DOHH2 (cell line): ENCODE measurements at regions not wholly inside any gene's neighbourhood (a gene's known extent, or its start where the extent isn't known, plus 50 kb on each side); places are given as distances from the start of the nearest gene placed in this dataset.

Experiments used
- H3F3A ChIP-seq: fragments of 200-600 bp; sonication (generic), shearing (Covaris generic); 2 replicates; pipeline ENCODE4 v1.6.0; 2016; ENCODE audit warnings: antibody characterized with exemption, mild to moderate bottlenecking; ENCODE audit not compliant: control insufficient read depth, insufficient read depth
- H3K27ac ChIP-seq: fragments of 200-600 bp; sonication (generic); 2 replicates; pipeline ENCODE4 v1.5.1; 2014; ENCODE audit warnings: low read depth, mild to moderate bottlenecking, low read length, moderate library complexity
- H3K27me3 ChIP-seq: fragments of 200-600 bp; sonication (generic); 2 replicates; pipeline ENCODE4 v1.6.1; 2014; ENCODE audit warnings: mild to moderate bottlenecking, low read length, mixed read lengths; ENCODE audit not compliant: control insufficient read depth
- H3K36me3 ChIP-seq: fragments of 200-600 bp; sonication (generic); 2 replicates; pipeline ENCODE4 v1.6.1; 2014; ENCODE audit warnings: mild to moderate bottlenecking, low read length, moderate library complexity, mixed read lengths; ENCODE audit not compliant: control insufficient read depth
- H3K4me1 ChIP-seq: fragments of 200-600 bp; sonication (generic); 2 replicates; pipeline ENCODE4 v1.6.1; 2014; ENCODE audit warnings: mild to moderate bottlenecking, low read length, mixed read lengths; ENCODE audit not compliant: control insufficient read depth
- H3K4me2 ChIP-seq: fragments of 200-600 bp; sonication (generic); 2 replicates; pipeline ENCODE4 v1.6.0; 2014; ENCODE audit warnings: mild to moderate bottlenecking, low read length, moderate library complexity
- H3K4me3 ChIP-seq: fragments of 200-600 bp; sonication (generic); 2 replicates; pipeline ENCODE4 v1.5.1; 2014; ENCODE audit warnings: mild to moderate bottlenecking, low read length, mixed read lengths
- H3K79me2 ChIP-seq: fragments of 200-600 bp; sonication (generic); 2 replicates; pipeline ENCODE4 v1.6.1; 2014; ENCODE audit warnings: mild to moderate bottlenecking, low read length, mixed read lengths; ENCODE audit not compliant: control insufficient read depth
- H3K9me2 ChIP-seq: fragments of 200-600 bp; sonication (generic); replicated peaks from 2 replicates; pipeline ENCODE4 v1.6.1; 2014; ENCODE audit warnings: mild to moderate bottlenecking, low read length, mixed read lengths; ENCODE audit not compliant: control insufficient read depth
- H3K9me3 ChIP-seq: fragments of 200-600 bp; sonication (generic); 2 replicates; pipeline ENCODE4 v1.6.1; 2014; ENCODE audit warnings: antibody characterized with exemption, low read length, mixed read lengths; ENCODE audit not compliant: control insufficient read depth, insufficient read depth
- H4K20me1 ChIP-seq: fragments of 200-600 bp; sonication (generic); 2 replicates; pipeline ENCODE4 v1.6.0; 2014; ENCODE audit warnings: low read depth, mild to moderate bottlenecking, antibody characterized with exemption, low read length, moderate library complexity; ENCODE audit not compliant: control insufficient read depth, insufficient read depth
- EZH2phosphoT487 ChIP-seq: fragments of 200-600 bp; sonication (generic); IDR thresholded peaks from 2 replicates; pipeline ENCODE4 v1.6.1; 2017; ENCODE audit warnings: borderline replicate concordance, mild to moderate bottlenecking, antibody characterized with exemption, low read length, moderate library complexity, mixed read lengths
- TF ChIP-seq, protein P1 (sequence below): fragments of 200-600 bp; sonication (generic); IDR thresholded peaks from one replicate; pipeline ENCODE4 v1.5.1; 2014; ENCODE audit warnings: antibody characterized with exemption, mild to moderate bottlenecking, low read depth, low read length; ENCODE audit not compliant: poor library complexity, severe bottlenecking

- no peak overlapping the region for H3K4me3 ChIP-seq
- no peaks in the 10 kb centered on the region; the same call in 1 of the 2 replicates for H3K9me2 ChIP-seq
- no peaks in the 10 kb centered on the region for H3K4me1 ChIP-seq
- H3F3A ChIP-seq: no peaks in the 10 kb centered on the region
- H3K4me2 ChIP-seq: no peak overlapping the region
- H3K27me3 ChIP-seq: no peaks in the 10 kb centered on the region
- TF ChIP-seq, protein P1, sequence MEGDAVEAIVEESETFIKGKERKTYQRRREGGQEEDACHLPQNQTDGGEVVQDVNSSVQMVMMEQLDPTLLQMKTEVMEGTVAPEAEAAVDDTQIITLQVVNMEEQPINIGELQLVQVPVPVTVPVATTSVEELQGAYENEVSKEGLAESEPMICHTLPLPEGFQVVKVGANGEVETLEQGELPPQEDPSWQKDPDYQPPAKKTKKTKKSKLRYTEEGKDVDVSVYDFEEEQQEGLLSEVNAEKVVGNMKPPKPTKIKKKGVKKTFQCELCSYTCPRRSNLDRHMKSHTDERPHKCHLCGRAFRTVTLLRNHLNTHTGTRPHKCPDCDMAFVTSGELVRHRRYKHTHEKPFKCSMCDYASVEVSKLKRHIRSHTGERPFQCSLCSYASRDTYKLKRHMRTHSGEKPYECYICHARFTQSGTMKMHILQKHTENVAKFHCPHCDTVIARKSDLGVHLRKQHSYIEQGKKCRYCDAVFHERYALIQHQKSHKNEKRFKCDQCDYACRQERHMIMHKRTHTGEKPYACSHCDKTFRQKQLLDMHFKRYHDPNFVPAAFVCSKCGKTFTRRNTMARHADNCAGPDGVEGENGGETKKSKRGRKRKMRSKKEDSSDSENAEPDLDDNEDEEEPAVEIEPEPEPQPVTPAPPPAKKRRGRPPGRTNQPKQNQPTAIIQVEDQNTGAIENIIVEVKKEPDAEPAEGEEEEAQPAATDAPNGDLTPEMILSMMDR: no peak
- TF ChIP-seq EZH2phosphoT487: no peak
- H3K9me3 ChIP-seq: no peaks in the 10 kb centered on the region
- no peaks in the 10 kb centered on the region for H3K79me2 ChIP-seq
- H3K36me3 ChIP-seq: no peaks in the 10 kb centered on the region
- no peak overlapping the region for H3K27ac ChIP-seq
- no peaks in the 10 kb centered on the region for H4K20me1 ChIP-seq
Observed at GRCh38 chr2:160941290-160941846, 218.9 kb upstream of the TANK start.

DNA sequence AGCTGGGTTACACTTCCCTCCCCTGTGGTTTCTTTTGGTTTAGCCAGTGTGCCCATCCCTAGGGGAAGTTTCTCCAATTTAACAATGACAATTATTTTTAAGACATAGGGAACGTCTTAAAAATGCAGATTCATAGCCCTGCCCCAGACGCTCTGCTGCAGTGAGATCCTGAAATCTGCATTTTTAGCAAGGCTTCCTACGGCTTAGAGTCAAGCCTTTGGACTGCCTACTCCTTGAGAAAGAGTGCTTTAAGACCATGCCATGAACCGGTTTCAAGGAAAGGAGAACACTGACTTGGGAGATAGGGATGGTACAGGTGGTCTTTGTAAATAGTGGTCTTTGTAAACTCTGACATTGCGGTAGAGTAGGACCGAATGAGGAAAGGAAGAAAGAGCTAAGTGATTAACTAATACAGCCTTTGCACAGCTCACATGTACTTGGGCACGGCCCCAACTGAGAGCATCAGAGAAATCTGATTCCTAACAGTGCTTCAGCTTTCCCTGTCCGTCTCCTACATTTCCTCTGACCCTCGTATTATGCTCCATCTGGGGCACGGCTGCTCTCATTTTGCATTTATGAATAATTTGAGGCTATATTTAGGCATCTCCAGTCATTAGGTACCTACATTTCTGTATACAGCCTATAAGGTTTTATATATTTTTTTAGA is 217.6 kb upstream of the TANK start:
- H3K27ac ChIP-seq: no peak overlapping the region
- no peaks in the 10 kb centered on the region for H3K9me3 ChIP-seq
- H4K20me1 ChIP-seq: no peaks in the 10 kb centered on the region
- no peaks in the 10 kb centered on the region for H3K4me1 ChIP-seq
- H3K36me3 ChIP-seq: no peaks in the 10 kb centered on the region
- TF ChIP-seq EZH2phosphoT487: no peak
- TF ChIP-seq, protein P1: no peak
- no peak overlapping the region for H3K4me2 ChIP-seq
- no peaks in the 10 kb centered on the region for H3F3A ChIP-seq
- no peak overlapping the region for H3K4me3 ChIP-seq
- no peaks in the 10 kb centered on the region for H3K27me3 ChIP-seq
- H3K9me2 ChIP-seq: no peaks in the 10 kb centered on the region; the same call in 1 of the 2 replicates
- no peaks in the 10 kb centered on the region for H3K79me2 ChIP-seq

DNA sequence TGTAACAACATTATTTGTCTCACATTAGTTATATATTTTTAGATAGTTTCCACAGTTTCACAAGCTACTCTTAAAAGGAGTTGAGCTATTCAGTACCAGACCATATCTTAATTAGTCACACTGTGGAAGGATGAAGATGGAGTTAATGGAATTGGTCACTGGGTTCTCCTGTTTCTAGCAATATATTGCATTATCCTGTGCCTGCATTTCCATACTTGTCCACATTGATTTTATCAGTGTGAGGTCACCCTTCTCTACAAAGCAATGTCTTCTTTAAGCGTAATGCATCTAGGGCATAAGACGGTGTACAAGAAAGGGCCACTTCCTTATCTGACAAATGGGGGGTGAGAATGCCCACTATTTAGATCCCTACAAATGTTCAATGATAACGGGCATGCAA is 216.8 kb upstream of the TANK start:
- no peak overlapping the region for H3K4me3 ChIP-seq
- H3K27ac ChIP-seq: no peak overlapping the region
- no peaks in the 10 kb centered on the region for H3K9me3 ChIP-seq
- H4K20me1 ChIP-seq: no peaks in the 10 kb centered on the region
- no peaks in the 10 kb centered on the region for H3K4me1 ChIP-seq
- no peaks in the 10 kb centered on the region for H3F3A ChIP-seq
- H3K4me2 ChIP-seq: no peak overlapping the region
- H3K36me3 ChIP-seq: no peaks in the 10 kb centered on the region
- no peak for TF ChIP-seq EZH2phosphoT487
- TF ChIP-seq, protein P1: no peak
- H3K9me2 ChIP-seq: no peaks in the 10 kb centered on the region; the same call in 1 of the 2 replicates
- no peaks in the 10 kb centered on the region for H3K79me2 ChIP-seq
- no peaks in the 10 kb centered on the region for H3K27me3 ChIP-seq
